ENCODE measurements at regions not wholly inside any gene's neighbourhood (a gene's known extent, or its start where the extent isn't known, plus 50 kb on each side); places are given as distances from the start of the nearest gene placed in this dataset.

DNA sequence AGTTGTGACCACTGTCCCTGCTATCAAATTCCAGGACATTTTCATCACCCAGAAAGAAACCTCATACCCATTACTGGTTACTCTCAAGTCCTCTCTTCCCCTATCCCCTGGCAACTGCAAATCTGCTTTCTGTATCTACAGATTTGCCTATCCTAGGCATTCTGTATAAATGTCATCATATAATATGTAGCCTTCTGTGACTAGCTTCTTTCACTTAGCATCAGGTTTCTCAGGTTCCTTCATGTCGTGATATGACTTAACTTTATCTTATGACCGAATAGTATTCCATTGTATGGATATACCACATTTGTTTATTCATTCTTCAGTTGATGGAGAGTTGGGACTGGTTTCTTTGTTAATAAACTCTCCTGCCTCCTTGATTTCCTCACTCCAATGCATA, 60.5 kb downstream of the PMAIP1 start:
- Histone ChIP-seq H3K36me3 (ENCODE audit: control insufficient read depth in 1 of 2, insufficient read depth in 2 of 2, low read depth in 1 of 2, low read length in 2 of 2) (no peaks in the 10 kb centered on the region), H2BK15ac (ENCODE audit: low read depth, poor library complexity, severe bottlenecking) (no peak overlapping the region), H3K4me1 (ENCODE audit: control insufficient read depth, insufficient read depth, low read depth, low read length) (no peaks in the 10 kb centered on the region), H2BK120ac (ENCODE audit: low read depth, low read length) (no peak overlapping the region), H3K27me3 (ENCODE audit: control insufficient read depth in 1 of 2, insufficient read depth in 1 of 2, low read length in 2 of 2) (peaks cover 0 to 4% of the 10 kb centered on the region in 2 experiments), H2AK5ac (ENCODE audit: low read length, severe bottlenecking) (no peak overlapping the region), H3K18ac (ENCODE audit: low read depth in 1 of 2, low read length in 2 of 2) (no peak overlapping the region), H4K8ac (ENCODE audit: low read length) (no peak overlapping the region), H2AFZ (ENCODE audit: low read depth, low read length) (no peak overlapping the region), H3K4ac (ENCODE audit: low read depth in 1 of 2, low read length in 2 of 2) (no peak overlapping the region), H3K14ac (ENCODE audit: low read length in 2 of 2) (no peak overlapping the region), H2BK12ac (ENCODE audit: low read length in 2 of 2) (no peak overlapping the region), H3K79me1 (replicated peaks; ENCODE audit: low read length, poor library complexity, severe bottlenecking) (no peaks in the 10 kb centered on the region), H3K4me3 (ENCODE audit: insufficient read depth in 1 of 2, low read depth in 1 of 2, low read length in 2 of 2) (no peak overlapping the region), H3K27ac (ENCODE audit: low read length, poor library complexity, severe bottlenecking) (no peak overlapping the region), H3K9me3 (ENCODE audit: control insufficient read depth, low read length) (no peaks in the 10 kb centered on the region), H3K9ac (ENCODE audit: low read length) (no peak overlapping the region), H4K91ac (ENCODE audit: low read length) (no peak overlapping the region), H3K4me2 (ENCODE audit: low read length, poor library complexity, severe bottlenecking) (no peak overlapping the region), H2BK5ac (ENCODE audit: low read depth, low read length, poor library complexity, severe bottlenecking) (no peak overlapping the region), H3K23ac (ENCODE audit: low read length in 2 of 2) (no peak overlapping the region)
- no peak for DNase-seq
- no CpG with 5 or more reads among the region's 2 CpGs for WGBS

DNA sequence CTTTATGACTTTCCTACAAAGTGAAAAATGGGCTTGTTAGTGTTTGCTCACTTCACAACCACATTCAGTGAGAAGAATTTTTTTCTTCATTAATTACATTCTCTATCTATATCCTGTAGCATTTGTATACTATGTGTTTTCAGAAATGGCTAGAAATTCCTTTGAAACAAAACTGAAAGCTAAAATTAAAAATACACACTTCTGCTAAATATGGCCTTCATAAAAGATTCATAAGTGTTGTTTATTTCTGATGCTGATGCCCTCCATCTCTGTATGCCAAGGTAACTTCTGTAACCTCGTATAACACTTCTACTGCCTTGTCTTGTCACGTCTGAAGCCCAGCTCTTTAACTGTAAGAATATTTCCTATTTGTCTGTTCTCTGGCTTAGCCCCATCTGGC, 59.8 kb downstream of the PMAIP1 start:
- H3K4me1 ChIP-seq (ENCODE audit: control insufficient read depth, insufficient read depth, low read depth, low read length), result no peaks in the 10 kb centered on the region
- no peaks in the 10 kb centered on the region for H3K79me1 ChIP-seq (replicated peaks; ENCODE audit: low read length, poor library complexity, severe bottlenecking)
- H2BK15ac ChIP-seq (ENCODE audit: low read depth, poor library complexity, severe bottlenecking), result no peak overlapping the region
- H4K8ac ChIP-seq (ENCODE audit: low read length), result no peak overlapping the region
- H3K14ac ChIP-seq (ENCODE audit: low read length in 2 of 2), result no peak overlapping the region
- H3K27ac ChIP-seq (ENCODE audit: low read length, poor library complexity, severe bottlenecking), result no peak overlapping the region
- H3K27me3 ChIP-seq (ENCODE audit: control insufficient read depth in 1 of 2, insufficient read depth in 1 of 2, low read length in 2 of 2), result peaks cover 0 to 3% of the 10 kb centered on the region in 2 experiments
- H2BK12ac ChIP-seq (ENCODE audit: low read length in 2 of 2), result no peak overlapping the region
- no peak overlapping the region for H3K4me2 ChIP-seq (ENCODE audit: low read length, poor library complexity, severe bottlenecking)
- H3K9me3 ChIP-seq (ENCODE audit: control insufficient read depth, low read length), result no peaks in the 10 kb centered on the region
- H3K23ac ChIP-seq (ENCODE audit: low read length in 2 of 2), result no peak overlapping the region
- 100% methylated on average over 1 of the region's 2 CpGs for WGBS
- no peak overlapping the region for H2AFZ ChIP-seq (ENCODE audit: low read depth, low read length)
- H3K4me3 ChIP-seq (ENCODE audit: insufficient read depth in 1 of 2, low read depth in 1 of 2, low read length in 2 of 2), result no peak overlapping the region
- no peaks in the 10 kb centered on the region for H3K36me3 ChIP-seq (ENCODE audit: control insufficient read depth in 1 of 2, insufficient read depth in 2 of 2, low read depth in 1 of 2, low read length in 2 of 2)
- no peak overlapping the region for H3K4ac ChIP-seq (ENCODE audit: low read depth in 1 of 2, low read length in 2 of 2)
- no peak overlapping the region for H3K18ac ChIP-seq (ENCODE audit: low read depth in 1 of 2, low read length in 2 of 2)
- no peak overlapping the region for H4K91ac ChIP-seq (ENCODE audit: low read length)
- no peak overlapping the region for H2AK5ac ChIP-seq (ENCODE audit: low read length, severe bottlenecking)
- no peak overlapping the region for H2BK120ac ChIP-seq (ENCODE audit: low read depth, low read length)
- H2BK5ac ChIP-seq (ENCODE audit: low read depth, low read length, poor library complexity, severe bottlenecking), result no peak overlapping the region
- no peak overlapping the region for H3K9ac ChIP-seq (ENCODE audit: low read length)
- DNase-seq, result no peak

DNA sequence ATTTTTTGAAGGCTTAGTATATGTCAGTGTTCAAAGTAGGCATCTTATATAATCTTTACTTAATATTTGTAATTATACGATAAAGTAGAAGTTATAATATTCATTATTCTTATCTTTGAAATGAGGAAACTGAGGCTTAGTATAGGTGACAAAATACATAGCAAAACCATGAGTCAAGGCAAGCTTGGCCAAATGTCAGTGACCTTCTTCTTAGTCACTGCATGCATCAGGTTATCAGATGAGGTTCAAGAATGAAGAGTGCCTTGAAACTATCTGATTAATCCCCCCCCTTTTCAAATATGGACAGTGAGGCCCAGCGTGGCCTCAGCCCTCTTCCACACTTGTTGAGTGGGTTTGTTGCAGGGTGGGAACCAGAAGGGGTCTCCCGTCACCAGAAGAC, 59.3 kb downstream of the PMAIP1 start:
- Histone ChIP-seq H2AK5ac (ENCODE audit: low read length, severe bottlenecking) (no peak overlapping the region), H2BK120ac (ENCODE audit: low read depth, low read length) (no peak overlapping the region), H2BK12ac (ENCODE audit: low read length in 2 of 2) (no peak overlapping the region), H3K9ac (ENCODE audit: low read length) (no peak overlapping the region), H4K8ac (ENCODE audit: low read length) (no peak overlapping the region), H3K4ac (ENCODE audit: low read depth in 1 of 2, low read length in 2 of 2) (no peak overlapping the region), H3K79me1 (replicated peaks; ENCODE audit: low read length, poor library complexity, severe bottlenecking) (no peaks in the 10 kb centered on the region), H3K4me1 (ENCODE audit: control insufficient read depth, insufficient read depth, low read depth, low read length) (no peaks in the 10 kb centered on the region), H3K18ac (ENCODE audit: low read depth in 1 of 2, low read length in 2 of 2) (no peak overlapping the region), H3K27ac (ENCODE audit: low read length, poor library complexity, severe bottlenecking) (no peak overlapping the region), H3K9me3 (ENCODE audit: control insufficient read depth, low read length) (no peaks in the 10 kb centered on the region), H2AFZ (ENCODE audit: low read depth, low read length) (no peak overlapping the region), H3K4me3 (ENCODE audit: insufficient read depth in 1 of 2, low read depth in 1 of 2, low read length in 2 of 2) (no peak overlapping the region), H3K36me3 (ENCODE audit: control insufficient read depth in 1 of 2, insufficient read depth in 2 of 2, low read depth in 1 of 2, low read length in 2 of 2) (no peaks in the 10 kb centered on the region), H2BK5ac (ENCODE audit: low read depth, low read length, poor library complexity, severe bottlenecking) (no peak overlapping the region), H4K91ac (ENCODE audit: low read length) (no peak overlapping the region), H2BK15ac (ENCODE audit: low read depth, poor library complexity, severe bottlenecking) (no peak overlapping the region), H3K27me3 (ENCODE audit: control insufficient read depth in 1 of 2, insufficient read depth in 1 of 2, low read length in 2 of 2) (no peaks in the 10 kb centered on the region), H3K14ac (ENCODE audit: low read length in 2 of 2) (no peak overlapping the region), H3K23ac (ENCODE audit: low read length in 2 of 2) (no peak overlapping the region), H3K4me2 (ENCODE audit: low read length, poor library complexity, severe bottlenecking) (no peak overlapping the region)
- WGBS, result 29% methylated on average over 1 of the region's 3 CpGs
- DNase-seq, result no peak

DNA sequence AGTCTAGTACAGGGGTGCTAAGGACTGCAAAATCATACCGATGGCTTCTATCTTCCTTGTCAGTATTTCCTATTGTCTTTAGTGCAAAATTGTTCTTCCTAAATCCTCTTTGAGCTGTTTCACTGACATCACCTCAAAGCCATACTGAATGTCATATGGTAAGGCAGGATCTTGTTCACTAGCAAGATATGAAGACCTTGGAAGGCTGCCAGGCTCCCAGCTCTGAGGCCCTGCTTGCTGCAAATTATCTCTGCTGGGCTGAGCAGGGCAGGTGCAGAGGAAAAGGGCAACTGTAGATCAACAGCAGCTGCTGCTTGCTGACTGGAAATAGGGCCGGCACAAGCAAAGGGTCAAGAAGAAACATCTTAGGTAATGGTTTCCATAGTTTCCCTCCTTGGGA, 58.2 kb downstream of the PMAIP1 start:
- Histone ChIP-seq H3K4me1 (ENCODE audit: control insufficient read depth, insufficient read depth, low read depth, low read length) (no peaks in the 10 kb centered on the region), H3K4ac (ENCODE audit: low read depth in 1 of 2, low read length in 2 of 2) (no peak overlapping the region), H2AK5ac (ENCODE audit: low read length, severe bottlenecking) (no peak overlapping the region), H3K79me1 (replicated peaks; ENCODE audit: low read length, poor library complexity, severe bottlenecking) (no peaks in the 10 kb centered on the region), H2BK120ac (ENCODE audit: low read depth, low read length) (no peak overlapping the region), H3K36me3 (ENCODE audit: control insufficient read depth in 1 of 2, insufficient read depth in 2 of 2, low read depth in 1 of 2, low read length in 2 of 2) (no peaks in the 10 kb centered on the region), H3K18ac (ENCODE audit: low read depth in 1 of 2, low read length in 2 of 2) (no peak overlapping the region), H2BK5ac (ENCODE audit: low read depth, low read length, poor library complexity, severe bottlenecking) (no peak overlapping the region), H2BK15ac (ENCODE audit: low read depth, poor library complexity, severe bottlenecking) (no peak overlapping the region), H3K23ac (ENCODE audit: low read length in 2 of 2) (no peak overlapping the region), H3K27ac (ENCODE audit: low read length, poor library complexity, severe bottlenecking) (no peak overlapping the region), H3K9me3 (ENCODE audit: control insufficient read depth, low read length) (no peaks in the 10 kb centered on the region), H4K91ac (ENCODE audit: low read length) (no peak overlapping the region), H3K9ac (ENCODE audit: low read length) (no peak overlapping the region), H2AFZ (ENCODE audit: low read depth, low read length) (no peak overlapping the region), H3K14ac (ENCODE audit: low read length in 2 of 2) (no peak overlapping the region), H4K8ac (ENCODE audit: low read length) (no peak overlapping the region), H3K4me2 (ENCODE audit: low read length, poor library complexity, severe bottlenecking) (no peak overlapping the region), H3K4me3 (ENCODE audit: insufficient read depth in 1 of 2, low read depth in 1 of 2, low read length in 2 of 2) (no peak overlapping the region), H3K27me3 (ENCODE audit: control insufficient read depth in 1 of 2, insufficient read depth in 1 of 2, low read length in 2 of 2) (no peaks in the 10 kb centered on the region), H2BK12ac (ENCODE audit: low read length in 2 of 2) (no peak overlapping the region)
- DNase-seq, result peak; percentile 53
- WGBS, result 63% methylated on average over 2 of the region's 2 CpGs

Measured in mesenchymal stem cell (in vitro differentiated cells and primary cell).